Activated CD4-positive, CD25-positive, alpha-beta regulatory T cell treated with anti-CD3 and anti-CD28 coated beads, Interleukin-2, amount 50 U/mL, for 72 hours (primary cell): ENCODE measurements at regions not wholly inside any gene's neighbourhood (a gene's known extent, or its start where the extent isn't known, plus 50 kb on each side); places are given as distances from the start of the nearest gene placed in this dataset.
"Not testable (repeated sequence)": the region's sequence is repeated elsewhere in the genome, so short reads cannot be mapped to it uniquely, and the experiment has no call there.

ENCODE experiments used
- DNase-seq: peaks from one replicate; pipeline ENCODE4 v3.0.0; 2021

GRCh38 chr2:87629491-87630458 is 118.1 kb upstream of the PLGLB2 start:
- DNase-seq, result peak; percentile 53

DNA sequence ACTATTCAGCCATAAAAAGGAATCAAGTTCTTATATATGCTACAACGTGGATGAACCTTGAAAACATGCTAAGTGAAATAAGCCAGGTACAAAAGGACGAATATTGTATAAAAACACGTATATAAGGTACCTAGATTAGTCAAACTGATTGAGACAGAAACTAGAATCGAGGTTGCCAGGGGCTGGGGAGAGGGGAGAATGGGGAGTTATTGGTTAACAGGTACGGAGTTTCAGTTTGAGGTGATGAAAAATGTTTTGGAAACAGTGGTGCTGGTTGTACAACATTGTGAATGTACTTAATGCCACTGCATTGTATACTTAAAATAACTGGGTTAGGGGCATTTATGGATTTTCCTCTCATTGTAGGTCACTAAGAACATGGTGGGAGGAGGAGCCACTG is 117.0 kb upstream of the PLGLB2 start:
- not testable (repeated sequence) for DNase-seq

DNA sequence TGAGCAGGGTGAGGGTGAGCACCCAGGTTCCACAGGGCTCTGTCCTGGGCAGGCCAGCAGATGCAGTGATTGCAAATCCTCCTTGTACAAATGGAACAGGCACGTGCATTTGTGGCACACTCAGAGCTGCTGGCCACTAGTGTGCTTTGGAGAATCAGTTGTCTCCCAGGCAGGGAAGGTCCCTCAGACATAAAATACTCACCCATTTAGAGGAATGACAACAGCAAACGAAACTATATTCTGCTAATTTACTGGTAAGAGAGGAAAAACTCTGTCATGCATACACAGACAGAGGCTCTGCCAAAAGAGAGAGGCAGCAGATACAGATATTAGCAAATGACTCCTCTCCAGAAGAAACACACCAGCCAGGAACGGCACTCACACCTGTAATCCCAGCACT is 116.5 kb upstream of the PLGLB2 start:
- DNase-seq, result not testable (repeated sequence)

- peak; percentile 48 for DNase-seq
Observed at GRCh38 chr2:87633287-87633963, 114.5 kb upstream of the PLGLB2 start.

- not testable (repeated sequence) for DNase-seq
Observed at GRCh38 chr2:87634106-87634505, 113.8 kb upstream of the PLGLB2 start.

- peak; percentile 40 for DNase-seq
Observed at GRCh38 chr2:87634971-87635650, 112.8 kb upstream of the PLGLB2 start.

GRCh38 chr2:87636246-87636645 is 111.6 kb upstream of the PLGLB2 start:
- DNase-seq, result not testable (repeated sequence)

DNA sequence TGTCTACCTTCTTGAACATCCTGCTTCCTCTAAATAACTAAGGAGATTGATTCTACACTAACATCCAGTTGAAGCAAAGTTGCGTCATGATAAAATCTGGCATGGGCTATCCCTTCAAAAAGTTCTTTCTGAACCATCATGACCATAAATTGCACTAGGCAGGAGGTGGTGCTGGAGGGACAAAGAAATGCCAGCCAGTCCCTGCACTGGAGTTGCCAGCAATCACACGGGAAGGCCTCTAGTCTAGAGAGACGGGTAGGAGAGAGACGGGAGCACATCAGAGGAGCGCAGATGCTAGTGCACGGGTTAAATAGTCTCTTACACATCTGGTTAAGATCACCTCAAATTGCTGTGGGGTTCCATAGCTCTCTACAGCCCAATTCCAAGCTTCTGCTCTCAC is 111.2 kb upstream of the PLGLB2 start:
- not testable (repeated sequence) for DNase-seq

- not testable (repeated sequence) for DNase-seq
Observed at GRCh38 chr2:87637249-87637990, 110.5 kb upstream of the PLGLB2 start.

- DNase-seq, result not testable (repeated sequence)
Observed at GRCh38 chr2:87638114-87638807, 109.6 kb upstream of the PLGLB2 start.

DNA sequence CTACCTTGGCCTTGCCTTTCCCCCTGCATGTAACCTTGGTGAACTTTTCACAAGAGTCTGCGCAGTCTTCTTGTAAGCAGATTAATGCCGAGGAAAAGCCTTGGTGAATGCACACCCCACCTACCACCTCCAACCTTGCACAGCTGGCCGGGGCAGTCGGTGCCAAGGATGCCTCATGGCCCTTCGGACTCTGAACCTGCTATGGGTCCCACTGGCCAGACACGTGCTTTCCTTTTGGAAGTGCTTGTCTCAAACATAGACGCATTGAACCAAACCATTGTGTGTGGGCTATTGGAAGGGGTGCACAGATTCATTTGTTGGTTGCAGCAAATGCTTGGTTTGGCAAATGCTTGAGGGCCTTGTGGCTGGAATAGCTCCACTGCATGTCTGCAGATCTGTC is 109.0 kb upstream of the PLGLB2 start:
- not testable (repeated sequence) for DNase-seq

DNA sequence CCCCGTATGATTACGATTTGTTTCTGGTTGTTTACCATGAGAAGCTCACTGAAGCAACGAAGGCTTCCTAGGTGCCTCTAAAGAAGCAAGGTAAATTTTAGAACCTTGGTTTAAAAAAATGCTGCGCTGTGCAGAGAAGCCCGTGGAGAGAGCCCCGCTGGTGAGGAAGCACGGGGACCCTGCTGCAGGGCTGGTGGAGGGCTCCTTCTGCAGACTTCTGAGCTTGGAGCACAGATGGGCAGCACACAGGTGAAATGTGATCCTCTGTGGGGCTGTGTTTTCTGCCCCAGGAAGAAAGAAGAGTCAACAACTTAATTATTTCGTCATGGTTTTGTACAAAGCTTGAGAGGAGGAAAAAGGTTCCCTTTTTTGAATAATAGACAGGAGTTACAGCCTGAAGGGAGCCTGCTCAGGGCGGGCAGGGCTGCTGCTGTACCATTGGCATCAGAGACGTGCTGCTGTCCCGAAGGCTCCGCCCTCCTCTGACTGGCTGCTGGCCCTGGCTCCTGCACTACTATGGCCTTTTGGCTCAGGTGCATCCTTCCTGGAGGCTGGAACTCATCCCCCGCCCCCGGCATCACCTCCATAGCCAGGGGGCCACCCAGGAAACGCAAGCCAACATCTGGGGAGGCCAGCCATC is 108.0 kb upstream of the PLGLB2 start:
- DNase-seq, result not testable (repeated sequence)

- DNase-seq, result not testable (repeated sequence)
Observed at GRCh38 chr2:87640961-87641563, 106.8 kb upstream of the PLGLB2 start.

- DNase-seq, result not testable (repeated sequence)
Observed at GRCh38 chr2:87643165-87643564, 104.7 kb upstream of the PLGLB2 start.

- not testable (repeated sequence) for DNase-seq
Observed at GRCh38 chr2:87647737-87648498, 100.0 kb upstream of the PLGLB2 start.

GRCh38 chr2:87648815-87649214 is 99.1 kb upstream of the PLGLB2 start:
- DNase-seq, result not testable (repeated sequence)

GRCh38 chr2:87649871-87650270 is 98.0 kb upstream of the PLGLB2 start:
- DNase-seq, result not testable (repeated sequence)

DNA sequence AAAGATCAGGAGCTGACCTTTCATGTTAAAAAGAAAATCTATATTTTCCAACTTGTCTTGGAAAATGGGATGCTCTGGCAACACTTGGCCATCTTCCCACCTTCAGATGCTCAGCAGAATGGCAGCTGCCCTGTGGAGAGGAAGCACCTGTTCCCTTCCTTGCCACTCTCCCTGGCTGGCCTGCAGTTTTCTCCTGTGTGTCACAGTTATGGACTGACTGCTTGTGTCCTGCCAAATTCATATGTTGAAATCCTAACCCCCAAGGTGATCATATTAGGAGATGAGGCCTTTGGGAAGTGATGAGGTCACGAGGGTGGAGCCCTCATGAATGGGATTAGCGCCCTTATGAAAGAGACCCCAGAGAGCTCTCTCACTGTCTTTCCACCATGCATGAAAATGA is 97.0 kb upstream of the PLGLB2 start:
- not testable (repeated sequence) for DNase-seq

- DNase-seq, result not testable (repeated sequence)
Observed at GRCh38 chr2:87651589-87651988, 96.3 kb upstream of the PLGLB2 start.

DNA sequence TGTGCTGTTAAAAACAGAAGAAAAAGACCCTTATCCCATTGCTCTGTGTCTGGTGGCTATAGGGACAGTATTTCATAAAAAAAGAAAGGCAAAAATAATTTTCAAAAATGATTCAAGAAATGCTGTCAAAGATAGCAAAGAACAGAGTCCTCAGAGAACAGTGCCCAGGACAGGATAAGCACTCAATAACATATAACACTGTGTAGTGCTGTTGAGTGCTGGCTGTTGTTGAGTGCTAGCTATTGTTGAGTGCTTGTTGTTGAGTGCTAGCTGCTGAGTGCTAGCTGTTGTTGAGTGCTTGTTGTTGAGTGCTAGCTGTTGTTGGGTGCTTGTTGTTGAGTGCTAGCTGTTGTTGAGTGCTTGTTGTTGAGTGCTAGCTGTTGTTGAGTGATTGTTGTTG is 94.5 kb upstream of the PLGLB2 start:
- DNase-seq, result not testable (repeated sequence)
